Tibial artery (tissue), 4 donors: ENCODE measurements at regions not wholly inside any gene's neighbourhood (a gene's known extent, or its start where the extent isn't known, plus 50 kb on each side); places are given as distances from the start of the nearest gene placed in this dataset.

Experiments
- DNase-seq, 2 donors: peaks; one replicate each; pipeline ENCODE4 v3.0.0-alpha.2; 2019
- H3K27ac ChIP-seq, 2 donors: fragments of 200-600 bp; sonication (generic) in 1 of 2; 1 replicate in 1 of 2; 2 replicates in 1 of 2; pipeline ENCODE4 v1.5.1; 2018 to 2019; ENCODE audit warnings: mild to moderate bottlenecking in 1 of 2
- H3K27me3 ChIP-seq, 2 donors: fragments of 200-600 bp; sonication (generic) in 1 of 2; one replicate each; pipeline versions ENCODE4 v1.5.1 to v1.6.0; 2016 to 2019
- H3K36me3 ChIP-seq, 3 donors: fragments of 200-600 bp; sonication (generic) in 2 of 3; one replicate each; pipeline ENCODE4 v1.5.1; 2016 to 2019; ENCODE audit warnings: mild to moderate bottlenecking in 2 of 3
- H3K4me1 ChIP-seq, 4 donors: fragments of 200-600 bp; sonication (generic) in 2 of 4; 1 replicate in 3 of 4; 2 replicates in 1 of 4; pipeline ENCODE4 v1.5.1; 2016 to 2019
- H3K4me3 ChIP-seq, 2 donors: fragments of 200-600 bp; sonication (generic) in 1 of 2; 1 replicate in 1 of 2; 2 replicates in 1 of 2; pipeline ENCODE4 v1.5.1; 2018 to 2019; ENCODE audit warnings: mild to moderate bottlenecking in 2 of 2
- H3K9me3 ChIP-seq, 3 donors: fragments of 200-600 bp; sonication (generic) in 1 of 3; one replicate each; pipeline ENCODE4 v1.5.1; 2016 to 2019
- intact Hi-C: fragments of 100-400 bp; cut with DNase I; formaldehyde crosslinking; loops from one replicate; pipeline ENCODE4 v1.15.0; 2023; ENCODE audit warnings: low total_unique reads
- TF ChIP-seq, protein P1 (sequence below), 2 experiments: fragments of 200-600 bp in 1 of 2; fragments of 450-650 bp in 1 of 2; IDR thresholded peaks; one replicate each; pipeline ENCODE4 v1.5.1; 2017 to 2019; ENCODE audit warnings: antibody characterized with exemption in 2 of 2, mild to moderate bottlenecking in 1 of 2, moderate library complexity in 1 of 2

GRCh38 chr2:88818381-88818780 is 126.9 kb downstream of the RPIA start:
- DNase-seq, result no peak
- no peak overlapping the region for H3K4me3 ChIP-seq
- TF ChIP-seq, protein P1, sequence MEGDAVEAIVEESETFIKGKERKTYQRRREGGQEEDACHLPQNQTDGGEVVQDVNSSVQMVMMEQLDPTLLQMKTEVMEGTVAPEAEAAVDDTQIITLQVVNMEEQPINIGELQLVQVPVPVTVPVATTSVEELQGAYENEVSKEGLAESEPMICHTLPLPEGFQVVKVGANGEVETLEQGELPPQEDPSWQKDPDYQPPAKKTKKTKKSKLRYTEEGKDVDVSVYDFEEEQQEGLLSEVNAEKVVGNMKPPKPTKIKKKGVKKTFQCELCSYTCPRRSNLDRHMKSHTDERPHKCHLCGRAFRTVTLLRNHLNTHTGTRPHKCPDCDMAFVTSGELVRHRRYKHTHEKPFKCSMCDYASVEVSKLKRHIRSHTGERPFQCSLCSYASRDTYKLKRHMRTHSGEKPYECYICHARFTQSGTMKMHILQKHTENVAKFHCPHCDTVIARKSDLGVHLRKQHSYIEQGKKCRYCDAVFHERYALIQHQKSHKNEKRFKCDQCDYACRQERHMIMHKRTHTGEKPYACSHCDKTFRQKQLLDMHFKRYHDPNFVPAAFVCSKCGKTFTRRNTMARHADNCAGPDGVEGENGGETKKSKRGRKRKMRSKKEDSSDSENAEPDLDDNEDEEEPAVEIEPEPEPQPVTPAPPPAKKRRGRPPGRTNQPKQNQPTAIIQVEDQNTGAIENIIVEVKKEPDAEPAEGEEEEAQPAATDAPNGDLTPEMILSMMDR (IDR thresholded peaks at IDR 0.05), result no peak
- H3K36me3 ChIP-seq, result no peaks in the 10 kb centered on the region
- H3K4me1 ChIP-seq, result no peaks in the 10 kb centered on the region
- no peak overlapping the region for H3K27ac ChIP-seq
- intact Hi-C loops, result no loop called here
- peaks cover 0 to 9% (median 0%) of the 10 kb centered on the region in 3 donors for H3K9me3 ChIP-seq
- H3K27me3 ChIP-seq, result no peaks in the 10 kb centered on the region

DNA sequence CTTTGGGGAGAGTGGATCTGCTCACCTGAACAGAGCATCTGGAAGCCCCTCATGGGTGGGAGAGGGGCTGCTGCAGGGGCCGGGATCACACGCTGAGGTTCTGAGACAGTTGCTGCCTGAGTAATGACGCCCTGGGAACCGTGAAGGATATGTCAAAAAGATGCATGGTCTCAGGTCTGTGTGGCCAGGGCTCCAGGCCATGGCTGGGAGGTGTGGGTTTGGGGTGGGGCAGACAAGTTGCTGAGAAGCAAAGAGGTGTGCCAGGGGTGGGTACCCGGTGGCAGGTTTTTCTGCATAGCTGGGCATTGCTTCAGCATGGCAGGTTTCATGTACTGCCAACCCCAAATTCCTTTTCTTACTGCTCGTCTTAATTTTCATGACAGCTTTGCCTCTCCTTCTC is 133.5 kb downstream of the RPIA start:
- Histone ChIP-seq H3K27ac (no peak overlapping the region), H3K4me3 (no peak overlapping the region), H3K4me1 (no peaks in the 10 kb centered on the region), H3K9me3 (no peaks in the 10 kb centered on the region), H3K27me3 (peaks cover 0 to 8% of the 10 kb centered on the region in 2 donors), H3K36me3 (no peaks in the 10 kb centered on the region)
- DNase-seq, result no peak
- intact Hi-C loops, result no loop called here
- TF ChIP-seq, protein P1 (IDR thresholded peaks at IDR 0.05), result no peak

DNA sequence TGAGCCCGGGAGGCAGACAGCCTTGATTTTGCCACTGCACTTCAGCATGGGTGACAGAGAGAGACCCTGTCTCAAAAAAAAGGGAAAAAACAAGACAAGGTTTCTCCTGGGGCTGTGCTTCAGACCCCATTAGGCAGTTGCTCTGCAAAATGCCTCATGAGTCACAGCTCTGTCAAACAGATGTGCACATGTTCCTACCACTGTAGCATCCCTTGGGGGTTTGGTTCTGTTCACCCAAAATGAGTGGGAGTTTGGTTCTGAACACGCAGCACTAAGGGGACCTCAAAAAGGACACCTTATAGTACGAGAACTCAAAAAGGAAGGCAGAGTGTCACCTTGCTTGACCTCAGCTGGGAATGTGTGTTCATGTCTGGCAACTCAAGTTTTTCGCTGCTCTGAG is 134.9 kb downstream of the RPIA start:
- intact Hi-C loops, result no loop called here
- H3K27ac ChIP-seq, result no peak overlapping the region
- DNase-seq, result no peak
- no peak overlapping the region for H3K4me3 ChIP-seq
- TF ChIP-seq, protein P1 (IDR thresholded peaks at IDR 0.05), result no peak
- H3K36me3 ChIP-seq, result no peaks in the 10 kb centered on the region
- H3K9me3 ChIP-seq, result no peaks in the 10 kb centered on the region
- no peaks in the 10 kb centered on the region for H3K4me1 ChIP-seq
- H3K27me3 ChIP-seq, result peaks cover 0 to 10% of the 10 kb centered on the region in 2 donors

GRCh38 chr2:88827821-88828220 is 136.3 kb downstream of the RPIA start:
- peaks cover 0 to 14% of the 10 kb centered on the region in 2 donors for H3K27me3 ChIP-seq
- intact Hi-C loops, result no loop called here
- H3K36me3 ChIP-seq, result no peaks in the 10 kb centered on the region
- no peaks in the 10 kb centered on the region for H3K4me1 ChIP-seq
- no peak overlapping the region for H3K27ac ChIP-seq
- no peak for DNase-seq
- H3K4me3 ChIP-seq, result no peak overlapping the region
- H3K9me3 ChIP-seq, result no peaks in the 10 kb centered on the region
- TF ChIP-seq, protein P1 (IDR thresholded peaks at IDR 0.05), result no peak

DNA sequence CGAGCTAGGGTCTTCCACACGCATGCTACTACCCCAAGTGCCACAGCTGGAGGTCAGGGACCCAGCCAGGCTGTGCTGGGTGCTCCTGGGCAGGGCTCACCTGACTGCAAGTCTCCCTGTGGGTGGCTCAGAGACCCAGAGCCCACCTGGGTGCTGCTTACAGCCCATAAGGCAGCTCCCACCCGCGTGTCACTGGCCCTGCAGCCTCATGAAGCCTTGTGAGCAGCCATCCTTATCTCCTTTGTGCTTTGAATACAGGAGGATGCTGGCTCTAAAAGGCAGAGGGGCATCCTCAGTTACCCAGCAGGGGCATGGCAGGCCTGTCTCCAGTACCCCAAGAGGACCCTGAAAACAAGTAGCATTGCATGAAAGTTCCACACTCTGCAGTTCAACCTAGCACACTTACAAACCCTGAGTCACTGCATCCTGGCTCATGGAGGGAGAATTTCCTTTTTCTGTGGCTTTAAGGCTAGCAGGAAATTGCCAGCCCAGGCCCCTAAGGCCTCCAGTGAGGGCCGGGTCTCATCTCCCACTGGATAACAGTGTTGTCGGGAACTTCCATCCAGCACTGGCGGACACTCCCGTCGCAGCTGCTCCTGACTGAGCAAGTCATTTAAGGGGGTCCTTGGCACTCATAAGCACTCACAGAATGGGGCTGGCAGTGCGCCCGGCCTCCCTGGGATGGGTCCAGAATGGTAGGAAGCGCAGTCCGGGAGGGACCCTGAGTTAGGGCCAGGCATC is 137.1 kb downstream of the RPIA start:
- Histone ChIP-seq H3K4me3 (no peak overlapping the region), H3K27me3 (peaks cover 0 to 14% of the 10 kb centered on the region in 2 donors), H3K27ac (no peak overlapping the region), H3K4me1 (no peaks in the 10 kb centered on the region), H3K9me3 (no peaks in the 10 kb centered on the region), H3K36me3 (no peaks in the 10 kb centered on the region)
- no peak for DNase-seq
- intact Hi-C loops, result no loop called here
- TF ChIP-seq, protein P1 (IDR thresholded peaks at IDR 0.05), result no peak
